HG03460 (cell line): ENCODE measurements at regions not wholly inside any gene's neighbourhood (a gene's known extent, or its start where the extent isn't known, plus 50 kb on each side); places are given as distances from the start of the nearest gene placed in this dataset.
"Not testable (repeated sequence)": the region's sequence is repeated elsewhere in the genome, so short reads cannot be mapped to it uniquely, and the experiment has no call there.

Experiments
- ATAC-seq: cut with Tn5 transposase; IDR thresholded peaks from one replicate; pipeline ENCODE4 v1.9.1; 2021; ENCODE audit not compliant: unreplicated experiment

- no peak for ATAC-seq
Observed at GRCh38 chr6:145544514-145544913, 190.8 kb downstream of the EPM2A start.

GRCh38 chr6:145546265-145546664 lies 189.1 kb downstream of the EPM2A start:
- ATAC-seq, result no peak

GRCh38 chr6:145547594-145548335 lies 187.6 kb downstream of the EPM2A start:
- ATAC-seq, result no peak

- ATAC-seq, result no peak
Observed at GRCh38 chr6:145548933-145549648, 186.2 kb downstream of the EPM2A start.

GRCh38 chr6:145551164-145551563 lies 184.2 kb downstream of the EPM2A start:
- no peak for ATAC-seq

GRCh38 chr6:145555084-145555483 lies 180.2 kb downstream of the EPM2A start:
- no peak for ATAC-seq

- no peak for ATAC-seq
Observed at GRCh38 chr6:145557474-145557873, 177.8 kb downstream of the EPM2A start.

GRCh38 chr6:145559836-145560235 lies 175.5 kb downstream of the EPM2A start:
- no peak for ATAC-seq

GRCh38 chr6:145561095-145562072 lies 173.9 kb downstream of the EPM2A start:
- no peak for ATAC-seq

GRCh38 chr6:145562771-145563615 lies 172.3 kb downstream of the EPM2A start:
- ATAC-seq, result no peak

GRCh38 chr6:145564553-145564952 lies 170.8 kb downstream of the EPM2A start:
- ATAC-seq, result no peak

- ATAC-seq, result no peak
Observed at GRCh38 chr6:145567684-145568252, 167.6 kb downstream of the EPM2A start.

GRCh38 chr6:145569140-145569539 lies 166.2 kb downstream of the EPM2A start:
- ATAC-seq, result no peak

- not testable (repeated sequence) for ATAC-seq
Observed at GRCh38 chr6:145570336-145570735, 165.0 kb downstream of the EPM2A start.

GRCh38 chr6:145574269-145574668 lies 161.1 kb downstream of the EPM2A start:
- not testable (repeated sequence) for ATAC-seq
